ENCODE measurements at regions not wholly inside any gene's neighbourhood (a gene's known extent, or its start where the extent isn't known, plus 50 kb on each side); places are given as distances from the start of the nearest gene placed in this dataset.
A peak's percentile ranks its signal among the peaks of the same experiment; 100 is the strongest.

- no peak for DNase-seq (ENCODE audit: low read depth)
- no peak overlapping the region for H3K4me3 ChIP-seq (ENCODE audit: low read depth, low read length)
- no peak for TF ChIP-seq CTCF (IDR thresholded peaks at IDR 0.05; ENCODE audit: insufficient read depth, low read length)
These were observed 185.8 kb upstream of the IL12A start for GRCh38 chr3:159802864-159803263.

- TF ChIP-seq CTCF (IDR thresholded peaks at IDR 0.05; ENCODE audit: insufficient read depth, low read length) = no peak
- H3K4me3 ChIP-seq (ENCODE audit: low read depth, low read length) = no peak overlapping the region
- DNase-seq (ENCODE audit: low read depth) = no peak
These were observed 185.2 kb upstream of the IL12A start for GRCh38 chr3:159803459-159803858.

- no peak overlapping the region for H3K4me3 ChIP-seq (ENCODE audit: low read depth, low read length)
- DNase-seq (ENCODE audit: low read depth) = peak; percentile 92
- TF ChIP-seq CTCF (IDR thresholded peaks at IDR 0.05; ENCODE audit: insufficient read depth, low read length) = peak; percentile 96
These were observed 183.8 kb upstream of the IL12A start for GRCh38 chr3:159804726-159805410.

- no peak for DNase-seq (ENCODE audit: low read depth)
- no peak overlapping the region for H3K4me3 ChIP-seq (ENCODE audit: low read depth, low read length)
- TF ChIP-seq CTCF (IDR thresholded peaks at IDR 0.05; ENCODE audit: insufficient read depth, low read length) = no peak
These were observed 183.2 kb upstream of the IL12A start for GRCh38 chr3:159805411-159805772.

GRCh38 chr3:159806412-159806811 is 182.2 kb upstream of the IL12A start:
- no peak for DNase-seq (ENCODE audit: low read depth)
- H3K4me3 ChIP-seq (ENCODE audit: low read depth, low read length) = no peak overlapping the region
- no peak for TF ChIP-seq CTCF (IDR thresholded peaks at IDR 0.05; ENCODE audit: insufficient read depth, low read length)

GRCh38 chr3:159807137-159808040 is 181.2 kb upstream of the IL12A start:
- no peak for DNase-seq (ENCODE audit: low read depth)
- TF ChIP-seq CTCF (IDR thresholded peaks at IDR 0.05; ENCODE audit: insufficient read depth, low read length) = no peak
- H3K4me3 ChIP-seq (ENCODE audit: low read depth, low read length) = no peak overlapping the region
